ENCODE measurements at regions not wholly inside any gene's neighbourhood (a gene's known extent, or its start where the extent isn't known, plus 50 kb on each side); places are given as distances from the start of the nearest gene placed in this dataset.

GRCh38 chr5:57976506-57976905 lies 483.4 kb downstream of the PLK2 start:
- no peak for TF ChIP-seq CTCF (IDR thresholded peaks at IDR 0.05; ENCODE audit: low read depth, low read length)
- no peak for TF ChIP-seq POLR2A (IDR thresholded peaks at IDR 0.05; ENCODE audit: extremely low read depth, insufficient read length)
- no peak for TF ChIP-seq MAX (IDR thresholded peaks at IDR 0.05; ENCODE audit: low read depth, low read length)
- TF ChIP-seq MYC (IDR thresholded peaks at IDR 0.05; ENCODE audit: low read depth, low read length): no peak
